ENCODE measurements at regions not wholly inside any gene's neighbourhood (a gene's known extent, or its start where the extent isn't known, plus 50 kb on each side); places are given as distances from the start of the nearest gene placed in this dataset.
"Not testable (repeated sequence)": the region's sequence is repeated elsewhere in the genome, so short reads cannot be mapped to it uniquely, and the experiment has no call there.

DNA sequence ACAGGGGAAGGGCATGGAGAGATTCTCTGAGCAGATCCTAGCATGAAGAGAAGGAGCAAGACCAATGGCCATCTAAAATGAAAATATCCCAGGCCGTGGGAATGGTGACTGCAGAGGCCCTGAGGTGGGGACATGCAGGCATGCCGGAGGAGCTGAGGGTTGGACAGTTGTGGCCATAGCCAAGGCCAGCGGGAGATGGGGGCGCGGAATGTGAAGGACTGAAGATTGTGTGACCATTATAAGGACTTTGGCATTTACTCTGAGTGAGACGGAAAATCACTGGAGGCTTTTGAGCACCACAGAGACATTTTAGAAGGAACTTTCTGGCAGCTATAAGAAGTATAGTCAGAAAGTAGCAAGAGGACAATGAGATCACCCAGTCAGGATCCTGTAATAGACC lies 341.1 kb downstream of the SFMBT2 start:
- Histone ChIP-seq H3K4me3 (ENCODE audit: low read length in 2 of 2) (no peak overlapping the region), H3K9ac (ENCODE audit: low read length in 2 of 2) (no peak overlapping the region), H3K27me3 (ENCODE audit: control insufficient read depth in 1 of 2, insufficient read depth in 2 of 2, low read length in 2 of 2) (no peaks in the 10 kb centered on the region)

DNA sequence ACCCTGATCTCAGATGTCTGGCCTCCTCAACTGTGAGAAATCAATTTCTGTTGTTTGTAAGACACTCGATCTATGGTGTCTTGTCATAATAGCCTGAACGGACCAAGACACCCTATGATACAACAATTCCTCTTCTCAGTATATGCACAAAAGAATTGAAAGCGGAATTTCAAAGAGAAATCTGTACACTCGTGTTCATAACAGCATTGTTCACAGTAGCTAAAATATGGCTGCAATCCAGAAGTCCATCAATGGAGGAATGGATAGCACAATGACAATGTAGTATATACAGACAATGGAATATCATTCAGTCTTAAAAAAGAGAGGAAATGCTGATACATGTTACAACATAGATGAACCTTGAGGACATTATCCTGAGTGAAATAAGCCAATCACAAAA lies 354.6 kb downstream of the SFMBT2 start:
- Histone ChIP-seq H3K27me3 (ENCODE audit: control insufficient read depth in 1 of 2, insufficient read depth in 2 of 2, low read length in 2 of 2) (no peaks in the 10 kb centered on the region), H3K4me3 (ENCODE audit: low read length in 2 of 2) (no peak overlapping the region), H3K9ac (ENCODE audit: low read length in 2 of 2) (no peak overlapping the region), H3K9me3 (ENCODE audit: control insufficient read depth in 2 of 2, low read length in 2 of 2) (no peaks in the 10 kb centered on the region), H3K4me1 (ENCODE audit: control insufficient read depth, insufficient read depth, low read length) (no peaks in the 10 kb centered on the region), H3K36me3 (ENCODE audit: control insufficient read depth in 2 of 2, insufficient read depth in 2 of 2, low read length in 2 of 2) (no peaks in the 10 kb centered on the region), H3K27ac (ENCODE audit: low read length) (no peak overlapping the region)

More for the DNA sequence above, 341.1 kb downstream of the SFMBT2 start:
- Histone ChIP-seq H3K36me3 (ENCODE audit: control insufficient read depth in 2 of 2, insufficient read depth in 2 of 2, low read length in 2 of 2) (no peaks in the 10 kb centered on the region), H3K4me1 (ENCODE audit: control insufficient read depth, insufficient read depth, low read length) (no peaks in the 10 kb centered on the region), H3K9me3 (ENCODE audit: control insufficient read depth in 2 of 2, low read length in 2 of 2) (no peaks in the 10 kb centered on the region), H3K27ac (ENCODE audit: low read length) (no peak overlapping the region)

GRCh38 chr10:7054915-7055314 lies 355.9 kb downstream of the SFMBT2 start:
- no peak overlapping the region for H3K27ac ChIP-seq (ENCODE audit: low read length)
- H3K36me3 ChIP-seq (ENCODE audit: control insufficient read depth in 2 of 2, insufficient read depth in 2 of 2, low read length in 2 of 2): no peaks in the 10 kb centered on the region
- H3K9ac ChIP-seq (ENCODE audit: low read length in 2 of 2): no peak overlapping the region
- H3K4me1 ChIP-seq (ENCODE audit: control insufficient read depth, insufficient read depth, low read length): no peaks in the 10 kb centered on the region
- H3K27me3 ChIP-seq (ENCODE audit: control insufficient read depth in 1 of 2, insufficient read depth in 2 of 2, low read length in 2 of 2): no peaks in the 10 kb centered on the region
- H3K9me3 ChIP-seq (ENCODE audit: control insufficient read depth in 2 of 2, low read length in 2 of 2): peaks cover 0 to 4% of the 10 kb centered on the region in 2 donors
- no peak overlapping the region for H3K4me3 ChIP-seq (ENCODE audit: low read length in 2 of 2)

- Histone ChIP-seq H3K36me3 (ENCODE audit: control insufficient read depth in 2 of 2, insufficient read depth in 2 of 2, low read length in 2 of 2) (no peaks in the 10 kb centered on the region), H3K27me3 (ENCODE audit: control insufficient read depth in 1 of 2, insufficient read depth in 2 of 2, low read length in 2 of 2) (no peaks in the 10 kb centered on the region), H3K4me1 (ENCODE audit: control insufficient read depth, insufficient read depth, low read length) (no peaks in the 10 kb centered on the region), H3K9me3 (ENCODE audit: control insufficient read depth in 2 of 2, low read length in 2 of 2) (peaks cover 0 to 4% of the 10 kb centered on the region in 2 donors), H3K9ac (ENCODE audit: low read length in 2 of 2) (no peak overlapping the region), H3K4me3 (ENCODE audit: low read length in 2 of 2) (no peak overlapping the region), H3K27ac (ENCODE audit: low read length) (no peak overlapping the region)
These were observed 357.6 kb downstream of the SFMBT2 start for GRCh38 chr10:7053195-7053594.

DNA sequence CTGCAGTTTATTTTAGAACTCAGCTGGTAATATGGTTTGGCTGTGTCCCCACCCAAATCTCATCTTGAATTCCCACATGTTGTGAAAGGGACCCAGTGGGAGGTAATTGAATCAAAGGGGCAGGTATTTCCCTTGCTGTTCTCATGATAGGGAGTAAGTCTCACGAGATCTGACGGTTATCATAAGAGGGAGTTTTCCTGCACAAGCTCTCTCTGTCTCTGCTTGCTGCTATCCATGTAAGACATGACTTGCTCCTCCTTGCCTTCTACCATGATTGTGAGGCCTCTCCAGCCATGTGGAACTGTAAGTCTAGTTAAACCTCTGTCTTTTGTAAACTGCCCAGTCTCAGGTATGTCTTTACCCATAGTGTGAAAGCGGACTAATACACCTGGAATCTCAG lies 360.8 kb downstream of the SFMBT2 start:
- H3K9me3 ChIP-seq (ENCODE audit: control insufficient read depth in 2 of 2, low read length in 2 of 2); H3K27me3 ChIP-seq (ENCODE audit: control insufficient read depth in 1 of 2, insufficient read depth in 2 of 2, low read length in 2 of 2); H3K9ac ChIP-seq (ENCODE audit: low read length in 2 of 2); H3K27ac ChIP-seq (ENCODE audit: low read length); H3K4me3 ChIP-seq (ENCODE audit: low read length in 2 of 2); H3K36me3 ChIP-seq (ENCODE audit: control insufficient read depth in 2 of 2, insufficient read depth in 2 of 2, low read length in 2 of 2); H3K4me1 ChIP-seq (ENCODE audit: control insufficient read depth, insufficient read depth, low read length): not testable (repeated sequence)

DNA sequence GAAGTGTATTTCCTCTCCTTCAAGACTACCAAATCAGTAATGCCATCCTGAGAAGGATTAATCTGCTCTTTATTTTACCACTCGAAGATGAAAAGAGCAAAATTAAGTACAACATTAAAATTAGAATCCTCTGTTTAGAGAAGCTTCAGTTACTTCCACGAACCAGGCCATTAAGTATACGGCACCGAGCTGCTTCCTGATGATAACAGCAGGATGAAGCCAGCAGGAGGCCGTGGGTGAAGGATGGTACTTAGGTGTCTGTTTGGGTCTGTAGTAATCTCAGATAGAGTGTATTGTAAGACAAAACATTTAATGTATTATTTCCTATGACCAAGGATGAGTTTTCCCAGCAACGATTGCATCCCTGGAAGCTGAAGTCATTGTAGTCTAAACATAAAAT lies 362.8 kb downstream of the SFMBT2 start:
- Histone ChIP-seq H3K27ac (ENCODE audit: low read length) (no peak overlapping the region), H3K9ac (ENCODE audit: low read length in 2 of 2) (no peak overlapping the region), H3K4me3 (ENCODE audit: low read length in 2 of 2) (no peak overlapping the region), H3K27me3 (ENCODE audit: control insufficient read depth in 1 of 2, insufficient read depth in 2 of 2, low read length in 2 of 2) (no peaks in the 10 kb centered on the region), H3K36me3 (ENCODE audit: control insufficient read depth in 2 of 2, insufficient read depth in 2 of 2, low read length in 2 of 2) (no peaks in the 10 kb centered on the region), H3K4me1 (ENCODE audit: control insufficient read depth, insufficient read depth, low read length) (no peaks in the 10 kb centered on the region), H3K9me3 (ENCODE audit: control insufficient read depth in 2 of 2, low read length in 2 of 2) (peaks cover 0 to 4% of the 10 kb centered on the region in 2 donors)

GRCh38 chr10:7046615-7047014 lies 364.2 kb downstream of the SFMBT2 start:
- H3K27ac ChIP-seq (ENCODE audit: low read length): no peak overlapping the region
- no peak overlapping the region for H3K9ac ChIP-seq (ENCODE audit: low read length in 2 of 2)
- H3K36me3 ChIP-seq (ENCODE audit: control insufficient read depth in 2 of 2, insufficient read depth in 2 of 2, low read length in 2 of 2): no peaks in the 10 kb centered on the region
- H3K4me1 ChIP-seq (ENCODE audit: control insufficient read depth, insufficient read depth, low read length): no peaks in the 10 kb centered on the region
- H3K9me3 ChIP-seq (ENCODE audit: control insufficient read depth in 2 of 2, low read length in 2 of 2): peaks cover 0 to 4% of the 10 kb centered on the region in 2 donors
- H3K27me3 ChIP-seq (ENCODE audit: control insufficient read depth in 1 of 2, insufficient read depth in 2 of 2, low read length in 2 of 2): no peaks in the 10 kb centered on the region
- H3K4me3 ChIP-seq (ENCODE audit: low read length in 2 of 2): no peak overlapping the region

DNA sequence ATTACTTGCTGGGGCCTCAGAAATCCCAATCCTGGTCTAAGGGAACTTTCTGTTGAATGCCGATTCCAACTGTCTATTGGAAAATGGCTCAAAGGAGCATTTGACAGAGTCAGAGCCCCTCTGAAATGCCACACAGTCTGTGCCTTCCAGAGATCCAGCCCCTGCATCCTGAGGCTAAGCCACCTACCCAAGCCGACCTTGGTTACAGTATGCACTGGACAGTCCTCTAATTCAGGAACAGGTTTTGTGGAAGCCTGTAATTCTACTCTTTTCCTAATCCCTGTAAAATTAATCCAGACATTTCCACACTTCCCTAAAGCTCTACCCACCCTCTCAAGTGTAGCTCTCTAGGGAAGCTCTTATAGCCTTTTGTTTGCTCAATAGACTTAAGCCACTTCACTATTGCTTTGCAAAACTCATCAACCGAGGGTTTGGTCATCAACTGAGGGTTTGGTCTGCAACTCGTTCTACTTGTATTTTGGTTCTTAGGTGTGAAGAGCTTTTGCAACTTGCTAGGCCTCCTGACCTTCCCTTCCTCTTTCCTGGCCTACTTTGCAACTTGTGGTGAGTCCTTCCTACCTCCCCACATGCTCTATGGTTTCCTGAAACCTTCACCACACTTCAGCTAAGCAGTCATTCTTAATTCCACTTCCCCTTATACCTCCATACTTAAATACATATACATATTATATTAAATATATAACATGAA lies 364.8 kb downstream of the SFMBT2 start:
- peaks cover 0 to 4% of the 10 kb centered on the region in 2 donors for H3K9me3 ChIP-seq (ENCODE audit: control insufficient read depth in 2 of 2, low read length in 2 of 2)
- no peak overlapping the region for H3K9ac ChIP-seq (ENCODE audit: low read length in 2 of 2)
- no peaks in the 10 kb centered on the region for H3K27me3 ChIP-seq (ENCODE audit: control insufficient read depth in 1 of 2, insufficient read depth in 2 of 2, low read length in 2 of 2)
- H3K4me1 ChIP-seq (ENCODE audit: control insufficient read depth, insufficient read depth, low read length): no peaks in the 10 kb centered on the region
- no peak overlapping the region for H3K27ac ChIP-seq (ENCODE audit: low read length)
- H3K4me3 ChIP-seq (ENCODE audit: low read length in 2 of 2): no peak overlapping the region
- no peaks in the 10 kb centered on the region for H3K36me3 ChIP-seq (ENCODE audit: control insufficient read depth in 2 of 2, insufficient read depth in 2 of 2, low read length in 2 of 2)

DNA sequence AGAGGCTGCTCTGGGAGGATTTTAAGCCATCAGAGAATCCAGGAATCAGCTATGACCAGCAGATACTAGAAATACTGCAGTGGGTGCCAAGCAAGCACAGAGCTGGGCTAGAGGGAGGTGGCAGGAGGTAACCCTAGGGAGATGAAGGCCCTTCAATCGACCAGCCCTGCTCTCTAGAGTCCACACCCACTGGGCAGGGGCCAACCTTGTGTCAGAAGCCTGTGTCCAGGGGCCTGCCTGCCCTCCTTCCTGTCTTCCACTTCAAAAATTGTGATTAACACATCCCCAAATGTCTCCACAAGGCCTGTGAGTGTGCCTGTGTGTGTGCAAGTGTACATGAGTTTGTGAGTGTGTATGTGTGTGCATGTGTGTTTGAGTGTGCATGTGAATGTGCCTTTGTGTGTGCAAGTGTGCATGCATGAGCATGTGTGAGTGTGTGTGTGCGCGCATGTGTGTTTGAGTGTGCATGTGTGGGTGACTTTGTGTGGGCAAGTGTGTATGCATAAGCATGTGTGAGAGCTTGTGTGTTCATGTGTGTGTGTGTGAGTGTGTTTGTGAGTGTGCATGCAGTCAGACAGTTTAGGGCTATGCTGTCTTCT lies 367.7 kb downstream of the SFMBT2 start:
- no peaks in the 10 kb centered on the region for H3K9me3 ChIP-seq (ENCODE audit: control insufficient read depth in 2 of 2, low read length in 2 of 2)
- H3K36me3 ChIP-seq (ENCODE audit: control insufficient read depth in 2 of 2, insufficient read depth in 2 of 2, low read length in 2 of 2): no peaks in the 10 kb centered on the region
- H3K9ac ChIP-seq (ENCODE audit: low read length in 2 of 2): no peak overlapping the region
- H3K27me3 ChIP-seq (ENCODE audit: control insufficient read depth in 1 of 2, insufficient read depth in 2 of 2, low read length in 2 of 2): peaks cover 0 to 5% of the 10 kb centered on the region in 2 donors
- H3K4me3 ChIP-seq (ENCODE audit: low read length in 2 of 2): no peak overlapping the region
- H3K4me1 ChIP-seq (ENCODE audit: control insufficient read depth, insufficient read depth, low read length): peaks cover 2% of the 10 kb centered on the region
- H3K27ac ChIP-seq (ENCODE audit: low read length): no peak overlapping the region

- H3K27ac ChIP-seq (ENCODE audit: low read length): no peak overlapping the region
- H3K4me1 ChIP-seq (ENCODE audit: control insufficient read depth, insufficient read depth, low read length): peaks cover 2% of the 10 kb centered on the region
- peaks cover 0 to 5% of the 10 kb centered on the region in 2 donors for H3K27me3 ChIP-seq (ENCODE audit: control insufficient read depth in 1 of 2, insufficient read depth in 2 of 2, low read length in 2 of 2)
- H3K9me3 ChIP-seq (ENCODE audit: control insufficient read depth in 2 of 2, low read length in 2 of 2): no peaks in the 10 kb centered on the region
- H3K9ac ChIP-seq (ENCODE audit: low read length in 2 of 2): no peak overlapping the region
- H3K4me3 ChIP-seq (ENCODE audit: low read length in 2 of 2): no peak overlapping the region
- no peaks in the 10 kb centered on the region for H3K36me3 ChIP-seq (ENCODE audit: control insufficient read depth in 2 of 2, insufficient read depth in 2 of 2, low read length in 2 of 2)
These were observed 368.3 kb downstream of the SFMBT2 start for GRCh38 chr10:7042419-7043054.

- H3K36me3 ChIP-seq (ENCODE audit: control insufficient read depth in 2 of 2, insufficient read depth in 2 of 2, low read length in 2 of 2): no peaks in the 10 kb centered on the region
- no peak overlapping the region for H3K27ac ChIP-seq (ENCODE audit: low read length)
- no peaks in the 10 kb centered on the region for H3K9me3 ChIP-seq (ENCODE audit: control insufficient read depth in 2 of 2, low read length in 2 of 2)
- H3K4me1 ChIP-seq (ENCODE audit: control insufficient read depth, insufficient read depth, low read length): peaks cover 2% of the 10 kb centered on the region
- no peak overlapping the region for H3K4me3 ChIP-seq (ENCODE audit: low read length in 2 of 2)
- H3K27me3 ChIP-seq (ENCODE audit: control insufficient read depth in 1 of 2, insufficient read depth in 2 of 2, low read length in 2 of 2): peaks cover 0 to 5% of the 10 kb centered on the region in 2 donors
- no peak overlapping the region for H3K9ac ChIP-seq (ENCODE audit: low read length in 2 of 2)
These were observed 368.8 kb downstream of the SFMBT2 start for GRCh38 chr10:7042000-7042399.
